GM19324 (cell line): ENCODE measurements at regions not wholly inside any gene's neighbourhood (a gene's known extent, or its start where the extent isn't known, plus 50 kb on each side); places are given as distances from the start of the nearest gene placed in this dataset.
"Not testable (repeated sequence)": the region's sequence is repeated elsewhere in the genome, so short reads cannot be mapped to it uniquely, and the experiment has no call there.

Source experiments
- ATAC-seq: cut with Tn5 transposase; IDR thresholded peaks from one replicate; pipeline ENCODE4 v1.9.1; 2021; ENCODE audit warnings: mild to moderate bottlenecking, moderate library complexity; ENCODE audit not compliant: unreplicated experiment, low FRiP score

DNA sequence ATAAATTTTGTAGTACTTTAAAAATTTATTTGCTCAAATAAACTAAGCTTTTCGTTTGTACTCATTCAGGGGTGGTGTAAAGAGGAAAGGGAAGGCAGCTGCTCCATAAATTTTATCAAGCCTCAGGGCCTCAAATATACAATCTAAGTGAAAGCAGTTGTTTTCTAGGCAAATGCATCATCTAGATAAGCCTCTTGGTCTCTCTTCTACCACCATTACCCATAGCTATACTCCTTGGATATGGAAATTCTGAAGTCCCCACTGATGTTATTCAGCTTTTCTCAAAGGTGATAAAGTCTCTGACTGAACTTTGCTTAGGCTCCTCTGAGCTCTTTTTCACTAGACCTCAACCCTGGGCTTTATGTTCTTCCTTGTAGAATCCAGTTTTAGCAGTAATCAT is 1313.1 kb downstream of the JRKL start:
- no peak for ATAC-seq

DNA sequence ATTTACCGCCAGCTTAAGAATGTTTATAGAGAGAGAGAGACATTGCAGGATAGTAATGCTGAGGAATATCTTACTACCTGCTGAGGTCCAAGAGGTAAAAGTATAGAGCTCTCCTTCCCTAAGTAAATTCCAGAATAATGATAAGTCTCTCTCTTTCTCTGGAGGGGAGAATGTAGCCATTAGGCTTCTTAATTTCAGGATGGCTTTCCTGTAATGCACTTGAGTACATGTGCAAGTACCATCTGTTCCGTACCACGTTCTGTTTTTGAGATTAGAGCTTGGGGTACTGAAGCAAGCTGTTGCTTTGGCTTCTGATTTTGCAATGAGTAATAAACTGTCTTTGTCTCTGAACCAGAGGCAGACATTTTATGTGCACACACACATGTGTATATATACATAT is 1314.0 kb downstream of the JRKL start:
- ATAC-seq: no peak

DNA sequence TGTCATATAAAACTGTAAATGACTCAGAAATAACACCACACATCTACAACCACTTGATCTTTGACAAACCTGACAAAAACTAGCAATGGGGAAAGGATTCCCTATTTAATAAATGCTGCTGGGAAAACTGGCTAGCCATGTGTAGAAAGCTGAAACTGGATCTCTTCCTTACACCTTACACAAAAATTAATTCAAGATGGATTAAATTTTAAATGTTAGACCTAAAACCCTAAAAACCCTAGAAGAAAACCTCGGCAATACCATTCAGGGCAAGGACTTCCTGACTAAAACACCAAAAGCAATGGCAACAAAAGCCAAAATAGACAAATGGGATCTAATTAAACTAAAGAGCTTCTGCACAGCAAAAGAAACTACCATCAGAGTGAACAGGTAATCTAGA is 1315.3 kb upstream of the CNTN5 start:
- not testable (repeated sequence) for ATAC-seq

DNA sequence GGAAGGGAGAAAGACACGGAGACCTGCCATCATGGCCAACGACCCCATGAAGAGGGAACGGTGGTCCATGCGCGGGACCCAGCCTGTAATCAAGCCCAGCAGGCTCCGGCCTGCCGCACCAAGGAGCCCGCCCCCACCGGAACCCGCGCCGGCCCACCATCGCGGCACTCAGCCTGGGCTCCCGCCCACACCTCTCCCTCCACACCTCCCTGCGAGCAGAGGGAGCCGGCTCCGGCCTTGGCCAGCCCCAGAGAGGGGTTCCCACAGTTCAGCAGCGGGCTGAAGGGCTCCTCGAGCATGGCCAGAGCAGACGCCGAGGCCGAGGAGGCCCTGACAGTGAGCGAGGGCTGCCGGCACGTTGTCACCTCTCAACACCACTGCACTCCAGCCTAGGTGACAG is 1302.8 kb upstream of the CNTN5 start:
- no peak for ATAC-seq

DNA sequence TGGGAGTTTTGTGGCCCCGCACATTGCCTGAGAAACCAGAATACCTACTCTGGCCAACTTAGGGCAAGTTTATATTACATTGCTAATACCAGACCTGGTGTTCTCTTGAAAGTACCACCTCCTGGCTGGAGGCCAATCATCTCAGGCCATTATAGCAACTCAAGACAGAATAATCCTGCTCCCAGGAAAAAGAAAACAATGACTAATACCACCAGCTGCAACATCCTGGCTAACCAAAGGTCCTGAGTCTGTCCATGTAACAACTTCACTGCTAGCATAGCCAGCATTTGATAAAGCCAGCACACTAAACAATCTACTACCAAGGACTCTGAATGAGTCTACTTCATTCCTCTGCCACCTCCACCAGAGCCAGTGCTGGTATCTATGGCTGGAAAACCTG is 1298.7 kb upstream of the CNTN5 start:
- ATAC-seq: no peak

DNA sequence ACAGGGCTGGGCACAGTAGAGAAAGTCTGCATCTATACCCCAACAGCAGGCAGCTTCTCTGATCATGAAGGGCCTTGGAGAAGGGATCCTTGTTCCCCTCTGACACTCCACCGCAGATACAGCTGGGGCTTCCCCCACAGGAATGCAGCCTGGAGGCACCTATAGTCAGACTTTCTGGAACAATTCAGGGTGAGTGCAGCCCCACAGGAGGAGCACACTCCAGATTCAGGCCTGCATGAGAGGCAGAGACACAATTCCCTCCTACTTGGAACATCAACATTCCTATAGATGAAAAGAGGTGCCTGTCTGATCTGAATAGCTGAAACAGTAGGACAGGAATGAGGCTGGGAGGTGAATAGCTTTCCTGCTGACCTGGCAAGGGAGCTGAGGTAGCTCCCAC is 1298.0 kb upstream of the CNTN5 start:
- no peak for ATAC-seq

DNA sequence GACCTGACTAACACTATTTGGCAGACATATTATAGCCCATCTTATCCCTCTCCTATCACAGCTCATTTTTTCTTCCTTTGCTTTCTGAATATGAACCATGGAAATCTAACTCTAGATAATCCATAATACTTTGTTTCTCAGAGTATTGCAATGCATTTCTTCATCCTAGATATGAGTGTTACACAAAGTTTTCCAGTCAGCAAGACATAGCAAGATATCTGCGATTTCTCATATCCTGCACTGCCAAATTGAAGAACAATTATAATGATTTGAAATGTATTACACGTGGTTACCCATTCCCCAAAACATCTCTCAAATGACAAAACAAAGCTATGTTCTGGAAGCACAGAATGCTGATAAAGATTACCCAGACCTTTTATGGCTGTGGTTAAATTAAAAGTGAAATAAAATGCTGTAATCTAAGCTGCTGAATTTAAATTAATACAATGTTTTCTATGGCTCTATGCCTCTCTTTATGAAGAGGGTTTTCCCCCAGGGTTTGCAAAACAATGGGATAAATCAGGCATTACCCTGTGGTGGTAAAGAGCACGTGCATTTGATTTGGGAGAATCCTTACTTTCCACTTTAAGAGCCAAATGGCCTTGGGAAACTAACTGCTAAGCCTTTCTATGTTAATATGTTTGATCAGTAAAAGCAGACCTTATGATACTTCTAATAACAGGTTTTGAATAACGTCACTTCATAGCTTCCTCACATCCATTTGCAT is 1291.0 kb upstream of the CNTN5 start:
- no peak for ATAC-seq

DNA sequence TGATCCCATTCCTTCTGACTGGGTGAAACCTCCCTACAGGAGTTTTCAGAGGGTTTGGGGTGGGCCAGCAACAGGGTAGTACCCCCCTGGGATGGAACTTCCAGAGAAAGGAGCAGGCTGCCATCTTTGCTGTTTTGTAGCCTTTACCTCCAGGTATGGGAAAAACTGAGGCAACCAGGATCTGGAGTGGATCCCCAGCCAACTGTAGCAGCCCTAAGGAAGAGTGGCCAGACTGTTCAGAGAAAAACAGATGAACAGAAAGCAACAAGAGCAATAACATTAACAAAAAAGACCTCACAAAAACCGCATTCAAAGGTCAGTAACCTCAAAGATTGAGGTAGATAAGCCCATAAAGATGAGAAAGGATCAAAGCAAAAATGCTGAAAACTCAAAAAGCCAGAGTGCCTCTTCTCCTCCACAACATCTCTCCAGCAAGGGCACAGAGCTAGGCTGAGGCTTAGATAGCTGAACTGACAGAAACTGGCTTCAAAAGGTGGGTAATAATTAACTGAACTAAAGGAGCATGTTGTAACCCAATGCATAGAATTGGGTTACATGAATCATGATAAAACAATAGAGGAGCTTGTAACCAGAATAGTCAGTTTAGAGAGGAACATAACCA is 1288.6 kb upstream of the CNTN5 start:
- ATAC-seq: no peak

DNA sequence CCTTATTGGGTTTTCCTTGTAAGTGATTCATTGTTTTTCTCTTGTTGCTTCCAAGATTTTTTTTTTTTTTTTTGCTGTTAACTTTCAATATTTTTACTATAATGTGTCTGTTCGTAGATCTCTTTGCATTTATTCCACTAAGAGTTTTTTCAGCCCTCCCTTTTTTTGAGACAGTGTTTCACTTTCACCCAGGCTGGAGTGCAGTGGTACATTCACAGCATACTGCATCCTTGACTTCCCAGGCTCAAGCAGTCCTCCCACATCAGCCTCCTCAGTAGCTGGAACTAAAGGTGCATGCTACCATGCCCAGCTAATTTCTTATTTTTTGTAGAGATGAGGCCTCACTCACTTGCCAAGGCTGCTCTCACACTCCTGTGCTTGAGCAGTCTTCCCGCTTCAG is 1282.0 kb upstream of the CNTN5 start:
- ATAC-seq: no peak

DNA sequence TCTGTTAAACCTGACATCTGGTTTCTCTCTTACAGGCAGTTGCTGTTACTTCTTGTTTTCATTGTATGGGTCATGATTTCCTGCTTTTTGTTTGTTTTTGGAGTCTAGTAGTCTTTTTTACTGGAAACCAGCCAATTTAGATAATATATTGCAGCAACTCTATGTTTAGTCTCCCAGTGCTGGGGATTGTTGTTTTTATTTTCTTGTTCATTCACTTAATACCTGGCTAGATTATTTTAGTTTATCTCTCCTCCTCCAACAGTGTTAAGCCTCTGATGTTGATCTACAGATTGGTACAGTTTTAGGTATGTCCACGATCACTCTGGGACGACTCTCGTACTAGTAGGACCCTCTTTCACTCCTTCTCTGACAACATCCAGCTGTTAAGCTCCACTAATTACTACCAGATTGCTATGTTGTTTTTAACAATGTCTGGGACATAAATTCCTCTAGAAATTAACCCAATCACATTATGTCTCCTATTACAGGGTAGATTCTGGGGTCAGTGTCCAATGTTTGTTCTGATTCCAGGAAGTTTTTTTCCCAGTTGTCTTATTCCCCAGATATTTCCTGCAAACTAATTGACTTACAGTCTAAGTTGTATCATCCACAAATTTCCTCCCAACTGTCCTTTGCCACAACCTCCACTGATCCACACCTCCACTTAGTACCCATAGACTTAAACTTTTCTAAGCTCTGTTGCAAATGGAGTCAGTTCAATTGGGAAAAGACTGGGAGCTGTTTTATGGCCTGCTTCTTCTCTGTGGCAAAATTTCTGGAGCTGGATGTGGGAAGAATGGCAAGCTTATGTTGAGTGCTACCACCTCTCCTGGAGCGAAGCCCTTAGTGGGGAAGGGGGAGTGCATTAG is 1280.6 kb upstream of the CNTN5 start:
- no peak for ATAC-seq

DNA sequence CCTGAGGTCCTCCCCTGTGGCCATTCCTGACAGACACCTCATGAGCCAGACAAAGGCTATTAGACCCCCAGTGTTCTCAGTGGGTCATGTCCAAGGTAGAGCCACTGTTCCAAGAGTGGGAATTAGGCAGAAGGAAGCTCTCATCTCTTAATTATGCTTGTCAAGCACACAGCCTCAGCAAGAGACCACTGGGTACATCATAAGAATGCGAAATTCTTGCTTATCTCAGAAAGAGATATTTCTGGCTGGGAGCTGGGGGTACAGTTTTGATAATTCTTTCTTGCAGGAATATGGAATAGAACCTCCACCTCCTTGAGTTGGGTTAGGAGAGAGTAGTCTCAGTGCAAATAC is 1280.0 kb upstream of the CNTN5 start:
- ATAC-seq: no peak

DNA sequence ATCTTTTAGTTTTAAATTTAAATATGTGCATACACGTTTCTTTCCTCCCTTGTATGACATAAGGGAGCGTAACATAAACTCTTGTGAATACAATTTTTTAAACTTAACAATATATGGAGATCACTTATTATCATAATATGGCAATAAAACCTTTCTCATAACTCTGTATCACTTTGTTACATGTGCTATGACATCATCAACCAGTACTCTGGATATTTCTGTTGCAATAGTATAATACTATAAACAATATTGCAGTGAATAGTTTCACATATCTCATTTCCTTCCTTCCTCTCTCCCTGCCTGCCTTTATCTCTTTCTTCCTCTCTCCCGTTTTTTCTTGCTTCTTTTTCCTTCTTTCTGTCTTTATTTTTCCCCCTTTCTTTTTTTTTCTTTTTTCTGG is 1278.0 kb upstream of the CNTN5 start:
- no peak for ATAC-seq

DNA sequence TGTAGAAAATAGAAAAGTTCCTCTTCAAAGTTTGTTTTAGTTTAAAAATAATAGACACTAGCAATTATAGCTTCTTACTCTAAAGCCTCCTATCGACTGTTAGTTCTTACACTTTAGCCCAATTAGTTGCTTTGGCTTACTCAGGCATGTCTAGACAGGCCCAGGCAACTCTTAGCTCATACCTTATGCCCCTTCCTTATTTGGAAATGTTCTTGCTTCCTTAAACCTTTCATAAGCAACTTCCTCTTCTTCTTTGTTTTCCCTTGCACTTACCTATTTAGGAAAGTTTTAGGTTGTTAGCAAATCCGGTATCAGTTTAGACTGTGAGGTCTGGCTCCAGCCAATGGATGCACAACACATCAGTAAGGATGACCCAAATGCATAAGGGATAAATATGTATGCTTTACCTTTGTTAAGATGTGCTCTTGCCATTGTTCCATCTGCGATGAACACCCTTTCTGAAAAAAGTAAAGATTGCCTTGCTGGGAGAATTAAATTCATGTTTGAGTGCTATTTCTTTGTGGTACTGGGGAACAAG is 1277.5 kb upstream of the CNTN5 start:
- ATAC-seq: no peak

DNA sequence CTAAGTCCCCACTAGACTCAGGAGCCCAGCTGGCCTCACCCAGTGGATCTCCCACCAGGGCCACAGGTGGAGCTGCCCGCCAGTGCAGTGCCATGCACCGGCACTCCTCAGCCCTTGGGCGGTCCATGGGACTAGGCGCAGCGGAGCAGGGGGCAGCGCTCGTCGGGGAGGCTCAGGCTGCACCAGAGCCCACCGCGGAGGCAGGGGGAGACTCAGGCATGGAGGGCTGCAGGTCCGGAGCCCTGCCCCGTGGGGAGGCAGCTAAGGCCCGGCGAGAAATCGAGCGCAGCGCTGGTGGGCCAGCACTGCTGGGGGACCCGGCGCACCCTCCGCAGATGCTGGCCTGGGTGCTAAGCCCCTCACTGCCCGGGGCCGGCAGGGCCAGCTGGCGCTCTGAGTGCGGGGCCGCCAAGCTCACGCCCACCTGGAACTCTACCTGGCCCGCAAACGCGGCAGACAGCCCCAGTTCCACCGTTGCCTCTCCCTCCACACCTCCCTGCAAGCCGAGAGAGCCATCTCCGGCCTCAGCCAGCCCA is 1275.2 kb upstream of the CNTN5 start:
- ATAC-seq: no peak

DNA sequence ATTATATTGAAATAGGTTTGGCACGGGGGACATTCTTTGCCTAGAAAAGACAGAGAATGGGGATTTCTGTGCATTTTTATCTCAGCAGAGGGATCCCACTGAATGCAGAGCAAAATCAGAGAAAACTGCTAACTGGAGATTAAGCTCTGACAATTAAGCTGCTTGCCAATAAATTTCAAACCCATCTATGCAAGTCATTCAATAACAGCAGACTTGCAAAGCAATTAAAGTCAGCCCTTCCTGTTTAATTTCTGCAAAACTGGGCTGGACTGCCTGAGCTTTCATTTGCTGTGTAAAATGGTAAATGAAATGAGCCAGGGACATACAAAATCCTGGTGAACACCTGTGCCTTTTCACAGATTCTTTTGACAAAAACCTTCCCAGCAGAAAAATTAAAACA is 1273.9 kb upstream of the CNTN5 start:
- no peak for ATAC-seq

DNA sequence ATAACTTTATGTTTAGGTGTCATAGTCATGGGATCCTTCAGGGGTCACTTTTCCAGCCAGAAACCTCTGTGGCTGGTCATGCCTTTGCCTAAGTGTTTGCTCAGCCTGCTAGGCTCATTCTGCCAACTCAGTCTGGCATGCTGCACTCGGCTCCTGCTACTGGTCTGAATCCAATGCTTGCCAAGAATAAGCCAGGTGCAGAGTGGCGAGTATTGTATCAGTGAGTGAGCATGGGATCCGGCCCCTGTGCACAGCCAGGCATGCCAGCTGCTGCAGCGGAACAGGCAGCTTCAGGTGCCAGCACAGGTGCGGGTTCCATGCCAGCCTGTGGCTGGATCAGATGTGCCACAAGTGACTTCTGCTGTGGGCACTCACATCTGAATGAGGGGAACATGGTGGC is 1269.3 kb upstream of the CNTN5 start:
- no peak for ATAC-seq

DNA sequence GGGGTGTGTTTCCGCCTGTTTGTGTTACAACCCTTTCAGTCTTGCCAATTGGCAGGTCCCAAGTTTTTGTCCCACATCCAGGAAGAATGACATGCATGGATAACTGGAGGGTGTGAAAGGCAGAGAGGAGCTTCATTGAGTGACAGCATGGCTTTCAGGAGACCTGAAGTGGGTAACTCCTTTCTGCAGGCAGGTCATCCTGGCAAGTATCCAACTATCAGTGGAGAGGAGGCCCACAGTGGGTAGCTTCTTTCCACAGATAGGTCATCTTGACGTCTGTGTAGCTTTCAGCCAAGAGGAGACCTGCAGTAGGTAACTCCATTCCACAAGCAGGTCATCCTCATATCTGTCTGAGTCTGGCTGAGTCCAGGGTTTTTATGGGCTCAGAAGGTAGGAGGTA is 1268.8 kb upstream of the CNTN5 start:
- ATAC-seq: no peak

DNA sequence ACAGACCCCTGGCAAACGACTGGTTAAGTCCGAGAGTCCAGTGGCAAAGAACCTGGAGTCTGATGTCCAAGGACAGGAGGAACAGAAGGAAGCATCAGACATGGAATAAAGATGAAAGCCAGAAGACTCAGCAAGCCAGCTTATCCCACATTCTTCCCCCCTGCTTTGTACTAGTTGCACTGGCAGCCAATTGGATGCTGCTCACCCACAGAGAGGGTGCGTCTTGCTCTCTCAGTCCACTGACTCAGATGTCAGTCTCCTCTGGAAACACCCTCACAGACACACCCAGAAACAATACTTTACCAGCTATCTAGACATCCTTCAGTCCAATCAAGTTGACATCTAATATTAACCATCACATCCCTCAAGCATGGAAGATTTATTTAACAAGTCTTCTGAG is 1265.8 kb upstream of the CNTN5 start:
- no peak for ATAC-seq

DNA sequence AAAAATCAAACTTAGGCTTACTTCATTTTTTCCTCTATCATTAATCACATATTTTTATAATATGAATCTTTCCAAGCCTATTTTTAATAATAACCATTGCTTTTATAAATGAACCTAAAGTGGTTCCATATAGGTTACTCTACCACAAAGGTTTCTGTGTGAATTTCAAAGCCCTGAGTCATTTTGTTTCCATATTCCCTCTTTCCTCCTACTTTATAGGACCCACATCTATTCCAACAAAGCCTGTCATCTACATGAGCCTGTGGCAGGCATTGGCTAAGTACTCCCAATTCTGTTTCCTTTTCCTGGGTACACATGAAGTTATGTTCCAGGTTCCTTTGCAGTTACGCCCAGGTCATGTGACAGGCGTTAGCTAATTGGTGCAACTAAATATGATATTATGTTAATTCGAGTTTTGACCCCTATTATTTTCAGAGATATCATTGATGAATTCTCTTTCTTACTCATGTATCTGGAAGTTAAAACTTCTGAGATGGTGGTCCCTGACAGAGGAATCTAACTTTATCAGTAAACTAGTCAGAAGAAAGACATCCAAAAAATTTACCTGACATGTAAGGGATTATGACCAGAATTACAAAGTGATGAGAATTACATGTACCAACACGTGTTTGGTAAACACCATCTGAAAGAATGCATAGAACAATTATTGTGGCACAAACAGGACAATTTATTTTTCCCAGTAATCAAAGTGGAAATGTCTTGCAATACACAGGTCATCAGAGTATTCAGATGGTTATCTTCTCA is 1264.0 kb upstream of the CNTN5 start:
- ATAC-seq: no peak

DNA sequence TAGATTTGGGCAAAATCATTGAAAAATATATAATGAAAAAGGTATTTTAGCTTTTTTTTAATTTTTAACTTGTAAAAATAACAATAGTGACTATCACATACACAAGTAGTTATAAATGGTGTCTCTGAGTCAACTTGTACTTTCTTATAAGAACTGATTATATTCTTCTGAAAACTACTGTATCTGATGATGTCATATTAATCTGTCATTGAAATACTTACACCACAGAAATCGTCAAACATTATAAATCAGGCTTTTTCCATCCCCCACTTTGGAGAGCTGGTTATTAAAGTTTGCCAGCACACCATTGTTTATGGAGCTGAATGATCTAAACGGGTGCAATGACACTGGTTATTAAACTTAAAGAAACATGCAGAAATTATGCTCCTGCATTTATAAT is 1259.6 kb upstream of the CNTN5 start:
- no peak for ATAC-seq
